PC-9 (cell line): ENCODE measurements at regions not wholly inside any gene's neighbourhood (a gene's known extent, or its start where the extent isn't known, plus 50 kb on each side); places are given as distances from the start of the nearest gene placed in this dataset.

Source experiments
- BruUV-seq: library from RNA; stranded (reverse); fragments of 400-500 nt; replicated peaks from 2 replicates; lab custom pipeline; 2021; lab: Mats Ljungman, UMichigan
- CTCF ChIA-PET: fragments of 300-600 bp; sonication (Branson Sonifier 250); formaldehyde crosslinking; loops from one replicate; lab custom pipeline; 2022; ENCODE audit warnings: antibody characterized with exemption; lab: Charles Lee
- POLR2A ChIA-PET: fragments of 300-600 bp; sonication (Branson Sonifier 250); formaldehyde crosslinking; loops from one replicate; lab custom pipeline; 2022; ENCODE audit warnings: antibody characterized with exemption; ENCODE audit not compliant: unreplicated experiment; lab: Charles Lee
- DNase-seq, 2 experiments: peaks; one replicate each; pipeline versions ENCODE4 v3.0.0 to v3.0.0-alpha.2; 2015 to 2022; ENCODE audit warnings: mixed read lengths in 1 of 2
- H2AFZ ChIP-seq: fragments of 200-600 bp; sonication (generic); 2 replicates; pipeline ENCODE4 v1.8.1; 2017; ENCODE audit warnings: antibody characterized with exemption
- H3F3A ChIP-seq: fragments of 200-600 bp; sonication (generic); 2 replicates; pipeline ENCODE4 v1.8.1; 2017; ENCODE audit warnings: antibody characterized with exemption, mild to moderate bottlenecking, low read depth; ENCODE audit not compliant: insufficient read depth
- H3K27ac ChIP-seq: fragments of 200-600 bp; sonication (generic); 2 replicates; pipeline ENCODE4 v1.6.1; 2016; ENCODE audit warnings: mixed run types
- H3K27me3 ChIP-seq: fragments of 200-600 bp; sonication (generic); 2 replicates; pipeline ENCODE4 v1.6.1; 2016; ENCODE audit warnings: low read depth, mixed run types; ENCODE audit not compliant: insufficient read depth
- H3K36me3 ChIP-seq: fragments of 200-600 bp; sonication (generic); 2 replicates; pipeline ENCODE4 v1.6.1; 2016; ENCODE audit warnings: low read depth, mixed run types
- H3K4me1 ChIP-seq: fragments of 200-600 bp; sonication (generic); replicated peaks from 2 replicates; pipeline ENCODE4 v1.6.1; 2016; ENCODE audit warnings: mixed run types; ENCODE audit not compliant: insufficient read depth
- H3K4me2 ChIP-seq: fragments of 200-600 bp; sonication (generic); 2 replicates; pipeline ENCODE4 v1.6.1; 2017; ENCODE audit warnings: mixed run types
- H3K4me3 ChIP-seq: fragments of 200-600 bp; sonication (generic); 2 replicates; pipeline ENCODE4 v1.6.1; 2016; ENCODE audit warnings: mixed run types
- H3K79me2 ChIP-seq: fragments of 200-600 bp; sonication (generic); 2 replicates; pipeline ENCODE4 v1.6.1; 2017; ENCODE audit warnings: low read depth, mixed run types
- H3K9me2 ChIP-seq: fragments of 200-600 bp; sonication (generic); 2 replicates; pipeline ENCODE4 v1.8.1; 2017; ENCODE audit warnings: mild to moderate bottlenecking; ENCODE audit not compliant: insufficient read depth
- H3K9me3 ChIP-seq: fragments of 200-600 bp; sonication (generic); 2 replicates; pipeline ENCODE4 v1.8.1; 2016; ENCODE audit warnings: low read depth; ENCODE audit not compliant: insufficient read depth
- H4K20me1 ChIP-seq: fragments of 200-600 bp; sonication (generic); 2 replicates; pipeline ENCODE4 v1.8.1; 2017; ENCODE audit not compliant: insufficient read depth
- CTCF ChIP-seq: fragments of 200-600 bp; sonication (generic); conservative IDR thresholded peaks from 2 replicates; pipeline ENCODE4 v1.6.1; 2017; ENCODE audit warnings: mixed run types, antibody characterized with exemption, mild to moderate bottlenecking, moderate library complexity
- EZH2 ChIP-seq: fragments of 200-600 bp; sonication (generic); IDR thresholded peaks from 2 replicates; pipeline ENCODE4 v1.8.0; 2017; ENCODE audit warnings: antibody characterized with exemption, low read depth
- intact Hi-C: fragments of 100-400 bp; cut with micrococcal nuclease; formaldehyde crosslinking; loops from one replicate; pipeline ENCODE4 v1.10.0; 2022; ENCODE audit not compliant: unreplicated experiment

GRCh38 chr3:106435899-106436453 lies 567.2 kb upstream of the CBLB start:
- no peak for DNase-seq
- Histone ChIP-seq H3K4me2 (no peak overlapping the region), H3K9me3 (peaks cover 3% of the 10 kb centered on the region; the same call in 1 of the 2 replicates), H3K4me1 (no peaks in the 10 kb centered on the region), H3K27ac (no peak overlapping the region), H3F3A (no peaks in the 10 kb centered on the region), H2AFZ (no peak overlapping the region), H3K27me3 (no peaks in the 10 kb centered on the region), H4K20me1 (no peaks in the 10 kb centered on the region), H3K4me3 (no peak overlapping the region), H3K79me2 (no peaks in the 10 kb centered on the region), H3K36me3 (no peaks in the 10 kb centered on the region), H3K9me2 (no peaks in the 10 kb centered on the region)
- no TSS peak for BruUV-seq
- intact Hi-C loops, result no loop called here
- CTCF ChIA-PET, result no interaction called here
- POLR2A ChIA-PET, result no interaction called here
- TF ChIP-seq EZH2, result no peak
- TF ChIP-seq CTCF, result no peak

- Histone ChIP-seq H3K36me3 (no peaks in the 10 kb centered on the region), H3F3A (no peaks in the 10 kb centered on the region), H3K9me2 (no peaks in the 10 kb centered on the region), H3K9me3 (peaks cover 3% of the 10 kb centered on the region; the same call in 1 of the 2 replicates), H3K4me3 (no peak overlapping the region), H3K27me3 (no peaks in the 10 kb centered on the region), H3K4me1 (no peaks in the 10 kb centered on the region), H2AFZ (no peak overlapping the region), H3K27ac (no peak overlapping the region), H3K4me2 (no peak overlapping the region), H4K20me1 (no peaks in the 10 kb centered on the region), H3K79me2 (no peaks in the 10 kb centered on the region)
- DNase-seq, result no peak
- TF ChIP-seq EZH2 (no peak), CTCF (no peak)
- ChIA-PET POLR2A (no interaction called here), CTCF (no interaction called here)
- intact Hi-C loops, result no loop called here
- BruUV-seq, result no TSS peak
Measured at GRCh38 chr3:106438887-106439286, 570.1 kb upstream of the CBLB start.

GRCh38 chr3:106440672-106441071 lies 571.9 kb upstream of the CBLB start:
- H3K36me3 ChIP-seq, result no peaks in the 10 kb centered on the region
- intact Hi-C loops, result no loop called here
- DNase-seq, result no peak
- TF ChIP-seq EZH2, result no peak
- TF ChIP-seq CTCF, result no peak
- no peaks in the 10 kb centered on the region for H3K27me3 ChIP-seq
- peaks cover 3% of the 10 kb centered on the region; the same call in 1 of the 2 replicates for H3K9me3 ChIP-seq
- H2AFZ ChIP-seq, result no peak overlapping the region
- ChIA-PET POLR2A (interaction anchor here (0.5 kb wide), 1 partner anchor 12 kb away, joined by 4 read pairs; no protein-coding TSS in a partner anchor), CTCF (no interaction called here)
- no peak overlapping the region for H3K27ac ChIP-seq
- no peaks in the 10 kb centered on the region for H3K79me2 ChIP-seq
- BruUV-seq, result no TSS peak
- H3K4me3 ChIP-seq, result no peak overlapping the region
- H4K20me1 ChIP-seq, result no peaks in the 10 kb centered on the region
- no peaks in the 10 kb centered on the region for H3K9me2 ChIP-seq
- no peaks in the 10 kb centered on the region for H3F3A ChIP-seq
- no peak overlapping the region for H3K4me2 ChIP-seq
- no peaks in the 10 kb centered on the region for H3K4me1 ChIP-seq
